Activated T-helper 17 cell treated with anti-CD3 and anti-CD28 coated beads, Interleukin-2, amount 50 U/mL, for 72 hours (primary cell): ENCODE measurements at regions not wholly inside any gene's neighbourhood (a gene's known extent, or its start where the extent isn't known, plus 50 kb on each side); places are given as distances from the start of the nearest gene placed in this dataset.
A peak's percentile ranks its signal among the peaks of the same experiment; 100 is the strongest.

Experiments
- ATAC-seq: fragments of 150-1000 bp; cut with Tn5 transposase; replicated peaks from 2 replicates; pipeline ENCODE4 v1.10.0; 2021; ENCODE audit warnings: mild to moderate bottlenecking, moderate library complexity
- H3K27ac Mint-ChIP-seq: one replicate; pipeline ENCODE4 v1.8.0; 2022; ENCODE audit warnings: mixed read lengths
- H3K27me3 Mint-ChIP-seq: one replicate; pipeline ENCODE4 v1.8.0; 2022; ENCODE audit warnings: mixed read lengths
- H3K36me3 Mint-ChIP-seq: one replicate; pipeline ENCODE4 v1.8.0; 2022; ENCODE audit warnings: low read depth, mild to moderate bottlenecking, mixed read lengths
- H3K4me1 Mint-ChIP-seq: one replicate; pipeline ENCODE4 v1.8.0; 2022; ENCODE audit warnings: mixed read lengths
- H3K4me3 Mint-ChIP-seq: one replicate; pipeline ENCODE4 v1.8.0; 2022; ENCODE audit warnings: mild to moderate bottlenecking, mixed read lengths
- H3K9me3 Mint-ChIP-seq: one replicate; pipeline ENCODE4 v1.8.0; 2022; ENCODE audit warnings: mixed read lengths

DNA sequence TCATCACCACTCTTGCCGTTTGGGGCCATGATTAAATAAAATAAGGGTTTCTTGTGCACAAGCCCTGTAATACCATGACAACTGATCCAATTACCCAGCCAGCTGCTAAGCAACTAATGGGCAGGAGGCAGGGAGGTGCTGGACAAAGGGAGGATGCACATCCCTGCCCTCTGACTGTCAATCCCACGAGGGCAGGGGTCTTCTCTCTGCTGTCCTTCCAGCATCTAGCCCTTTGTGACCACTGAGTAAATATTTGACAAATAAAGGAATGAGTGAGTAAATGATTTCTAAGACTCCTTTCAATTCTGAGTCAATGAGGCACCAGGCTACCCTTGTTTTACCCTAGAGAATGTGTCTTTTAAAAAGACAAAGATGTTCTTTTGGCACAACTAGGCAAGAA lies 247.1 kb downstream of the SYK start:
- Mint-ChIP-seq H3K36me3 (peaks cover 6% of the 10 kb centered on the region), H3K27ac (peak overlapping the region; percentile 90), H3K27me3 (peaks cover 36% of the 10 kb centered on the region), H3K4me3 (peak overlapping the region; percentile 66), H3K9me3 (no peaks in the 10 kb centered on the region), H3K4me1 (peaks cover 45% of the 10 kb centered on the region)
- ATAC-seq: no peak

DNA sequence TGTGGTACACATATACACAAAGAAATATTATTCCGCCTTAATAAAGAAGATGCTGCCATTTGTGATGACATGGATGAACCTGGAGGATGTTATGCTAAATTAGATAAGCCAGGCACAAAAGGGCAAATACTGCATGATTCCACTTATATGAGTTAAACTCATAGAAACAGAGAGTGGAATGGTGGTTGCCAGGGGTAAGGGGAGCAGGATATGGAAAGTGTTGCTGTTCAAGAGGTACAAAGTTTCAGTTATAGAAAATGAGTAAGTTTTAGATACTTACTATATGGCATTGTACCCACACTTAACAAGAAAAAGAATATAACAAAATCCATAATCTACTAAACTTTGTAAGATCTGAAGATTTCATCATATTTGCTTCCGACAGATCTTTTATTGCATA lies 252.2 kb downstream of the SYK start:
- peaks cover 50% of the 10 kb centered on the region for H3K4me1 Mint-ChIP-seq
- no peaks in the 10 kb centered on the region for H3K36me3 Mint-ChIP-seq
- peak; percentile 88 for ATAC-seq
- H3K27me3 Mint-ChIP-seq: peaks cover 17% of the 10 kb centered on the region
- H3K4me3 Mint-ChIP-seq: peak overlapping the region; percentile 7
- no peaks in the 10 kb centered on the region for H3K9me3 Mint-ChIP-seq
- peak overlapping the region; percentile 29 for H3K27ac Mint-ChIP-seq

DNA sequence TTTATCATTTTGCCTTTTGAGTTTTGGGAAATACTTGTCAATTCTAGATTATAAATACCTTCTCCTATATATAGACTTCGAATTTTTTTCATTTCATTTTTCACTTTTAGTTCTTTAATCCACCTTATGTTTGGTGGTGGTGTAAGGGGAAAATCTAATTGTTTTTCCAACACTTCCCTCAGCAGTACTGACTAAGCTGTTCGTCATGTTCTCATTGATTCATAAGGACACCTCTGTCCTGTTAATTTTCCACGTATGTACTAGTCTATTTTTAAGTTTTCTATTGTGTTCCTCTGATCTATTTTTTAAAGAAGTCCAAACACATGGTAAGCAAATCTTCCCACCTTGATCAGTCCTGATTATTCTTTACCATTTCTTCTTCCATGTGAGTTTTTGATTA lies 254.2 kb downstream of the SYK start:
- H3K4me3 Mint-ChIP-seq: peak overlapping the region; percentile 49
- H3K27me3 Mint-ChIP-seq: peaks cover 11% of the 10 kb centered on the region
- no peaks in the 10 kb centered on the region for H3K36me3 Mint-ChIP-seq
- H3K9me3 Mint-ChIP-seq: no peaks in the 10 kb centered on the region
- ATAC-seq: peak; percentile 67
- H3K4me1 Mint-ChIP-seq: peaks cover 44% of the 10 kb centered on the region
- peak overlapping the region; percentile 76 for H3K27ac Mint-ChIP-seq

DNA sequence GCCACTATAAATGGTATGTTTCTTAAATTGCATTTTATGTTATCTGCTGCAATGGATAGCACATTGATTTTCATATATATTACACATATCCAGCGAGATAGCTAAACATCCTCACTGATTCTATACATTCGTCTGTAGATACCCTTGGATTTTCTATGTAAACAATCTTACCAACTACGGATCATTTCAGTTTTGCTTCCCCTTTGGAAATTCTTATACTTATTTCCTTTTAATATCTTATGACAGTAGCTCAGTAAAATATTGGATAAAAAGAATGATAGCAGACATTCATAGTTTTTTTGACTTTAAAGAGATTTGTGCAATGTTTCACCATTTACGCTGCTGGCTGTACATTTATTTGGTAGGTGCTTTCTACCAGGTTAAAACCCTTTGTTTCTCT lies 254.9 kb downstream of the SYK start:
- no peak for ATAC-seq
- Mint-ChIP-seq H3K36me3 (no peaks in the 10 kb centered on the region), H3K27ac (peak overlapping the region; percentile 76), H3K4me1 (peaks cover 47% of the 10 kb centered on the region), H3K4me3 (peak overlapping the region; percentile 49), H3K9me3 (no peaks in the 10 kb centered on the region), H3K27me3 (peaks cover 13% of the 10 kb centered on the region)

DNA sequence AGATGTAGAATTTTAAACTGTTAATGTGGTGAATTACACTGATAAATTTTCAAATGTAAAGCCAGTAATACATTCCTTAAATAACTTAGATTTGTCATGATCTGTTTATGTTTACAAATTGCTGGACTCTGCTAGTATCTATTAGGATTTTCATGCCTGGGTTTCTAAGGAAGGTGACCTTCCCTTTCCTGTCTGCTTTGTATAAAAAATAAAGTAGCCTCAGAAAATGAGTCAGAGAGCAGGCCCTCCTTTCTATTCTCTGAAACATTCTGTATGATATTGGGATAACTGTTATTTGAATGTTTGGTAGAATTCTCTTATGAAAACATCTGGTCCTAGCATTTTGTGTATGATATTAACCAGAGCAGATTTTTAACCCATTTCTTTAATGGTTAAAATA lies 255.3 kb downstream of the SYK start:
- no peaks in the 10 kb centered on the region for H3K9me3 Mint-ChIP-seq
- peaks cover 17% of the 10 kb centered on the region for H3K27me3 Mint-ChIP-seq
- H3K27ac Mint-ChIP-seq: peak overlapping the region; percentile 76
- no peak for ATAC-seq
- peaks cover 50% of the 10 kb centered on the region for H3K4me1 Mint-ChIP-seq
- H3K4me3 Mint-ChIP-seq: peak overlapping the region; percentile 49
- no peaks in the 10 kb centered on the region for H3K36me3 Mint-ChIP-seq

DNA sequence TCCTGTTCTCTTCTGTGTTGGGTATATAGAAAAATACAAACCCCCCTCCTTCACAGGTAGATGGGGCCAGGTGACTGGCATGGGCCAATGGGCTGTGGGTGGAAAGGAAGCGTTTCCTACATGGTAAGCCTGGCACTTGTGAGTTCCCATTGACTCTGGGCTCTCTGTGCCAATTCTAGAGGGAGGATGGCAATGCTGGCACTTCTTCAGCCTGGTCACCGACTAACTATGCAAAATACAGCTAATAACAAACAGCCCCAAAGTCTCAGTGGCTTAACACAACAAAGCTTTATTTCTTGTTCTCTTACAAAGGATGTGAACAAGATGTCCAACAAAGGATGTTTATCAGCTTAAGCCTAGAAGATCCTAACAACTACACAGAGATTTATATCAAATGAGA lies 258.1 kb downstream of the SYK start:
- H3K27ac Mint-ChIP-seq: no peak overlapping the region
- peaks cover 36% of the 10 kb centered on the region for H3K4me1 Mint-ChIP-seq
- H3K27me3 Mint-ChIP-seq: peaks cover 12% of the 10 kb centered on the region
- H3K9me3 Mint-ChIP-seq: no peaks in the 10 kb centered on the region
- ATAC-seq: no peak
- no peak overlapping the region for H3K4me3 Mint-ChIP-seq
- no peaks in the 10 kb centered on the region for H3K36me3 Mint-ChIP-seq

DNA sequence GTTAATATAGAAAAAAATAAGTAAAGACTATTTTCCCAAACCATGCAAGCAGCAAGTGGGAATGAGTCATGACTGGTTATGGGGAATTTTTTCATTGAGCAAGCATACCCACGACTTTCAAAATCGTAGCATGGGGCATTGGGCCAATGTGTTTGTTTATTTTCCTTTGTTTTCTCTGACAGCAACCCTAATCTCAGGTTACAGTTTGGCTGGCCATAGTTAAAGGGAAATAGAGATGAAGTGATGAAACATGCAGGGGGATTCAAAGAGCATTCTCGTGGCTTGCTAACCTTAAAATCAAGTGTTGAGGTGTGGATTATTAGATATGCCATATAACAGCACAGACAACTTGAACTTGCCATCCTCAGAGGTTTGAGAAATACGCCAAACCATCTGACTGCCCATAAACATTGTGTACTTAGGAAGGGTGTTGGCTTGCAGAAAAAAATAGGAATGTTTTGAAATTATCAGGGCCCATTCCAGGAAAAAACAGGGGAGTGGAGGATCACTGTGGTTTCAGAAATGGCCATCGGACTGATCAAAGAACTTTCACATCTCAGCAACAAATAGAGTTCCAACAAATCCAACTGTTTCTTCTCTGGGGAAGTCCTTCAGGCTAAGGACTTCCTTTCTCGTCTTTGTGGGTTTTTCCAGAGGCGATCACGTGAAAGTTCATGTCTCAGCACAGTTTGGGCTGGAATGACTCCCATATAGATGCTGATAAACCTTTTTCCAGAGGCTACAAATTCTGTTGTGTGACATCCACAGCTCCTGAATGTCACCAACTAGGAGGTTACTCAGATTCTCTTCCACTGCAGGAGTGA lies 259.1 kb downstream of the SYK start:
- Mint-ChIP-seq H3K4me1 (peaks cover 31% of the 10 kb centered on the region), H3K27ac (peak overlapping the region; percentile 60), H3K4me3 (peak overlapping the region; percentile 29), H3K9me3 (no peaks in the 10 kb centered on the region), H3K27me3 (peaks cover 12% of the 10 kb centered on the region), H3K36me3 (no peaks in the 10 kb centered on the region)
- peak; percentile 63 for ATAC-seq

DNA sequence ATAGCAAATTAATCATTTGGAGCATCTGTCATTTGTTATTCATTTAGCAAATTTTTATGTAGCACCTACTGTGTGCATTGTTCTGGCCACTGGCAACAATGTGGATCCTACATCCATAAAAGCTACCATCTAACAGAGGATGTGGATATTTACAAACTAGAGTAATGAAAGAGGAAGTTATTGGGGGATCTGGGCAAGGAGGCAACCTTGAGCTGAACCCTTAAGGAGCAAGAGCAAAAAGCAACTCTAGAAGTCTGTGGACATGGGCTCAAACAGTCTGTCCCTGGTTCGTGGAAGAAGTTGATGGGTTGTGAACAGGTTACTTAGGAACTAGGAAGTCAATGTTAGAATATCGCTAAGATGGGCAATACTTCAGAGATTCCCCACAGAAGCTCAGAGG lies 259.9 kb downstream of the SYK start:
- ATAC-seq: no peak
- Mint-ChIP-seq H3K4me1 (peaks cover 26% of the 10 kb centered on the region), H3K27me3 (peaks cover 12% of the 10 kb centered on the region), H3K36me3 (no peaks in the 10 kb centered on the region), H3K27ac (peak overlapping the region; percentile 8), H3K9me3 (no peaks in the 10 kb centered on the region), H3K4me3 (peak overlapping the region; percentile 29)

DNA sequence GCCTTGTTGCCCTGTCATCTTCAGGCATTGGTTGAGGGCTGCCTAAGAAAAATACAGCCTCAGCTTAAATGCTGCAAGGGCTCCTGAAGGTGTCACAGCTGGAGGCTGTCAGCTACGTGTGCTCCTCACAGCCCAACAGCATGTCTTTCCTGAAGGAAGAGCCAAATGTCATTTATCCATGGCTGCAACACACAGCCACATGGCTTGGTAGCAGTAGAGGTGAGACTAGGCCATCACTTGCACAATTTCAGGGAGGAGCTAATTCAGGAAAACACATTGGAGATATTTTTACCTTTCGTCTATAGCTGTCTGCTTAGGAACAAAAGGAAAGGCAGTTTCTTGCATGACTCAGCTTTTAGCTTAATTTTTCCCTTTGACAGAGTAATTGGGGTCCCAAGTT lies 260.7 kb downstream of the SYK start:
- ATAC-seq: no peak
- Mint-ChIP-seq H3K36me3 (no peaks in the 10 kb centered on the region), H3K9me3 (no peaks in the 10 kb centered on the region), H3K27me3 (peaks cover 12% of the 10 kb centered on the region), H3K4me3 (no peak overlapping the region), H3K27ac (no peak overlapping the region), H3K4me1 (peaks cover 23% of the 10 kb centered on the region)

DNA sequence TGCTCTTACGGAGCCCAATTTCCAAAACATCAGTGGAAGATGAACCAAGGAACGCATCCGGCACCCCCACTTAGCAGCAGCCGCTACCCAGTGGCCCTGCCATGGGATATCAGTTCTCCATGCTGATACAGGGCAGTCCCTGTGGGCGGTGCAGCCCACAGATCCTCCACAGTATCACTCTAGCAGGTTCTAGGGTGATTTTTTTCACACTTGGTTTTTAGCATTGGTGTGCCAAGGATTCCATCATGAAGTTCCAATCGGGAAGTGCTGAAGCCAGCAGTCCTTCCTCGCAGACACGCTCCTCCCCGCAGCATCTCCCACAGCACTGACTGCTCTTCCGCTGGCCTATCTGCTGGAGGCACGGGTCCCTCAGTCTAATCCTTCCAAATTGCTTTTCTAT lies 261.9 kb downstream of the SYK start:
- H3K4me1 Mint-ChIP-seq: peaks cover 18% of the 10 kb centered on the region

DNA sequence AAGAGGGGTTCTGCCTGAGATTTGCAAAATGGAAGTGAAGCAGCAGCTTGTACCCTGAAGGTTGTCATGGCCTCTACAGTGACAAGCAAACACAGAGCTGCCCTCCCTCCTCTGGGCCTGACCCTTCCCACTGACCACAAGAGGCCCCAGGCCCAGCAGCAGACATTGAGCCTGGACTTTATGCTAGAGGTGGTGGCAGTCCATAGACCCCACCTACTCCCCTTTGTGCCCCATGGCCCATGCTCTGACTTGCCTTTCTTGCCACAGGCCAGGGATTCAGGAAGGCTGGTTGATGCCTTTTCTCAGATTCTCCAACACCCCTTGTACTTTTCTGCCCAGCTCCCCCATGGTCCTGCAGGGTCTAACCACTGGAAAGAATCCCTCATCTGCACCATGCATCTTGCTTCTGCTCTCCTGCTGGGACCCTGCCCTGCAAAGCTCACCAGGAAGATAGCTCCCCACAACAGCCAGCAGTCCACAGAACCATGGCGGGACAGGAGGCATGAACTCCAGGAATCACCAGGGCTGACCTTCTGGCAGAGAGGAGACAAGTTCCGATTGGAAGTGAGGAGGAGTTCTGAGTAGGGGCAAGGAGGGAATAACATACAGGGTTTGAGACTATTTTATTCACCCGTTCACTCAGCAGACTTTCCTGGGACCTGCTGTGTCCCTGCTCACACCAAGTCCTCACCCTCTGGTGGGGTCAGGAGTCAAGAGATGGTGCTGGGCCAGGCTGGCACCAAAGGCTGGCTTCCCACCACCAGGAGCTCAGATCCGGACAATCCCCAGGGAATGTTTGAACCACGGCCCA lies 263.8 kb downstream of the SYK start:
- H3K36me3 Mint-ChIP-seq: no peaks in the 10 kb centered on the region
- peaks cover 22% of the 10 kb centered on the region for H3K4me1 Mint-ChIP-seq
- no peak overlapping the region for H3K4me3 Mint-ChIP-seq
- no peaks in the 10 kb centered on the region for H3K9me3 Mint-ChIP-seq
- H3K27me3 Mint-ChIP-seq: peaks cover 11% of the 10 kb centered on the region
- no peak overlapping the region for H3K27ac Mint-ChIP-seq
- no peak for ATAC-seq

More for the DNA sequence above, 261.9 kb downstream of the SYK start:
- Mint-ChIP-seq H3K27me3 (peaks cover 12% of the 10 kb centered on the region), H3K27ac (no peak overlapping the region), H3K4me3 (no peak overlapping the region), H3K9me3 (no peaks in the 10 kb centered on the region), H3K36me3 (no peaks in the 10 kb centered on the region)
- ATAC-seq: no peak

DNA sequence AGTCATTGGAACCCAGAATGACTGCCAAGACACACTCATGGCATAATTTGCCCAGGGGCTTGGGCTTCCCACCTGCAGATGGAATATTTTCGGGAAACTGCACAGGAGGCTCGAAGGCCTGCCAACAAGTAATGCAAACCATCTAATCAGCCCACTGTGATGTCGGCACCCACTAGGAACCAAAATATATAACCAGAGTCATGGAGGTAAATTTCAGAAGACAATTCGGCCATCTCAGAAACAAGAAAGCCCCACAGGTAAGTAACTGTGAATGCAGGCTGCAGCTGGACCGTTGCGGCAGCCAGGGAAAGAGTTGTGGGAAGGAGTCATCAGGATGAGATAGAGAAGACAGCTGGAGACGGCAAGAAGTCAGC lies 264.4 kb downstream of the SYK start:
- H3K4me3 Mint-ChIP-seq: no peak overlapping the region

DNA sequence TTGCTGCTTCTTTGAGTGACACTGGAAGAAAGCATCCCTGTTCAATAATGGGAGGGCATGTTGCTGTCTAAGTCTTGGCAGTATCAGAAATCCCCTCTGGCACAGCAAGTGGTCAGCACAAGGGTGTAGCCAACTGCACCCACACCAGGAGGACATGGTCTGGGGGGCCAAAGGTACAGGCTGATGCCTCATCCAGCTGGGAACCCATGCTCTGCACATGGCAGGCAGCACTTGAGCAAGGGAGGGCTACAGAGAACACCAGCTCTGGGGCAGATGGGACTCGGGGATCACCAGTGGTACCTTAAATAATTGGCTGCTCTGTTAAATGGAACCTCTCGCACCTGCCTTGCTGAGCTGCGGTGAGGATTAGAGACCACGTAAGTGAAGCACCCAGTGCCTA lies 265.2 kb downstream of the SYK start:
- Mint-ChIP-seq H3K4me3 (no peak overlapping the region), H3K4me1 (peaks cover 17% of the 10 kb centered on the region), H3K27me3 (peaks cover under 1% of the 10 kb centered on the region), H3K9me3 (no peaks in the 10 kb centered on the region), H3K27ac (no peak overlapping the region), H3K36me3 (no peaks in the 10 kb centered on the region)
- ATAC-seq: no peak

More for the DNA sequence above, 264.4 kb downstream of the SYK start:
- peaks cover 17% of the 10 kb centered on the region for H3K4me1 Mint-ChIP-seq
- H3K27me3 Mint-ChIP-seq: peaks cover 8% of the 10 kb centered on the region
- no peak overlapping the region for H3K27ac Mint-ChIP-seq
- no peaks in the 10 kb centered on the region for H3K36me3 Mint-ChIP-seq
- no peaks in the 10 kb centered on the region for H3K9me3 Mint-ChIP-seq
- no peak for ATAC-seq

DNA sequence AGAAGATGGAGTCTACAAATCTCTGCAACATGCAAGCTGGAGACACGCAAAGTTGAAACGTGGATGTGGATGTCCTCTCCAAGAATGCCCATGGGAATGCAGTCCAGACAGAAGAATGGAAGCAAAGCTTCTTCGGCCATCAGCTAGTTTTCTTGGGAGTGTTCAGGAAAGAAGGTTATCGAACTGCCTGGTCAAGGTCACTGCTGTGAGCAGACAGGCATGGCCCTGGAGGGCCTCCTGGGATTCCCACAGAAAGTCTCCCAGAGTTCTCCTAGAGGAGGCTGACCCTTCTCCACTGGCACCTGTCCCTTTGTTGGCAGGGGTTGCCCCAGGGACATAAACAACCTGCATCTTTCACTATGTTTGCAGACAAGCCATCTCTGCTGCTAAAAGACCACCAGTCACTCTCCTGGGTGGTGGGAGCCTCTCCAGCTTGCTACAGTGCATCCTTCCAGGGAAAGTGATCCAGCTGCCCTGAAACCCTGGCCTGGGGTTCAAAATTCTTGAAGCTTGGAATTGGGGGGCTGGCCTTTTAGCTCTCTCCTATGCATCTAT lies 265.8 kb downstream of the SYK start:
- Mint-ChIP-seq H3K9me3 (no peaks in the 10 kb centered on the region), H3K27me3 (no peaks in the 10 kb centered on the region), H3K27ac (no peak overlapping the region), H3K4me3 (no peak overlapping the region), H3K36me3 (no peaks in the 10 kb centered on the region), H3K4me1 (peaks cover 19% of the 10 kb centered on the region)
- ATAC-seq: no peak
